IPS-18c (cell line): ENCODE measurements at regions not wholly inside any gene's neighbourhood (a gene's known extent, or its start where the extent isn't known, plus 50 kb on each side); places are given as distances from the start of the nearest gene placed in this dataset.

Experiments used
- H3K4me3 ChIP-seq: 2 replicates; pipeline ENCODE4 v1.7.0; 2013; ENCODE audit warnings: low read depth, mild to moderate bottlenecking, low read length, moderate library complexity; ENCODE audit not compliant: insufficient read depth
- H3K9me3 ChIP-seq: one replicate; pipeline ENCODE4 v1.6.1; 2013; ENCODE audit warnings: mild to moderate bottlenecking, low read length, moderate library complexity; ENCODE audit not compliant: control insufficient read depth, insufficient read depth

DNA sequence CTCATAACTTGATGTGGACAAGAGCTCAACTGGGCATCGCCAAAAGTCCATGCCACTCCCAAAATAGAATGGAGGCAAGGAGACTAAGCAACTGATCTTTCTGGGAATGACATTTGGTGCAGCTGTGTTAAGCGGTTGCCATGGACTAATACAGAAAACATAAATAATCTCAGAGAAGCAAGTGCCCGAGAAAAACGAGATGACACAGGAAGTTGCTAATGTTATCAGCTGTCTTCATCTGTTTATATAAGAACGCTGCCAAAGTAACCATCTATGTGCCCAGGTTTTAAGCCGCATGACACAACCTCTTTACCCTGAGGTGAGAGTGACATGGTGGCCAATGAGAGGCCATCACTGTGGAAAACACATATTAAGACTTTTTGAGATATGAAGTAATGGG is 54.9 kb upstream of the SACS start:
- Histone ChIP-seq H3K9me3 (no peaks in the 10 kb centered on the region), H3K4me3 (no peak overlapping the region)

- no peaks in the 10 kb centered on the region for H3K9me3 ChIP-seq
- no peak overlapping the region for H3K4me3 ChIP-seq
Observed at GRCh38 chr13:23496255-23496654, 62.8 kb upstream of the SACS start.

DNA sequence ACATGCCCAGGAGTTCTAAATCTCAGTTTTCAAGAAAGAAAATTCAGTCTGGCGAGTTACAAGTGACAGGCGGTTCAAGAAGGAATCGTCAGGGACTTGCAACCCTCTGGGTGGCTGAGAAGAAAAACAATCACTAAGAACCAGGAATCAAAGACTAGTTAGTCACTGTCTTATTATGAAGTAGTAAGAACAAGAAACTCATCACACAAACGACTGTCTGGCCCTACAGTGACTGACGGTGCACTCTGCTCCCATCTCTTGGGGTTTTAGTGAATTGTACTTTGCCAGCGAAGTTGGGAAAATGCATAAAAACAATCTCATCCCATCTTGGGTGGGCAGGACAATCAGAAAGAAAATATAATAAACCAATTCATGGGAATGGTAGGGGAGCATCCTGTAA is 63.7 kb upstream of the SACS start:
- Histone ChIP-seq H3K4me3 (no peak overlapping the region), H3K9me3 (no peaks in the 10 kb centered on the region)

GRCh38 chr13:23500849-23501248 is 67.3 kb upstream of the SACS start:
- Histone ChIP-seq H3K4me3 (no peak overlapping the region), H3K9me3 (no peaks in the 10 kb centered on the region)

- H3K9me3 ChIP-seq: no peaks in the 10 kb centered on the region
- H3K4me3 ChIP-seq: no peak overlapping the region
Observed at GRCh38 chr13:23504180-23504579, 66.0 kb upstream of the TNFRSF19 start.

DNA sequence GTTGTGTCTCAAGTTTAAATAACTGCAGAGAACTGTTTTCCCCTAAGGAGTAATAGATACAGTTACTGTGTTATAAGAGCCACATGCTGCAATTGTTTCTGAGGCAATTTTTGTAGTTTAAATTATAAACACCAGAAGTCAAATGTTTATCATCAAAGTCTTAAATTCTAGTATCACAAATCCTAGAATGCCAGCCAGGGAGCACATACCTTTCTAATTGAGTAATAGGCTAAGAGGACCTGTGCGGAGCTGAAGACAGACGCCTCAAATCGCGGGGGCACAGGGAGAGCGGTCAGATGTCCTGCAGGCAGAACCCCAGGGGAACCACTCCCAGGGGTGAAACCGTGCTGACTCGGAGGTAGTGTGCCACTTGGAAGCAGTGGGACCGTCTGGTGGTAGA is 65.2 kb upstream of the TNFRSF19 start:
- no peaks in the 10 kb centered on the region for H3K9me3 ChIP-seq
- no peak overlapping the region for H3K4me3 ChIP-seq

GRCh38 chr13:23506071-23506806 is 64.0 kb upstream of the TNFRSF19 start:
- H3K4me3 ChIP-seq: no peak overlapping the region

DNA sequence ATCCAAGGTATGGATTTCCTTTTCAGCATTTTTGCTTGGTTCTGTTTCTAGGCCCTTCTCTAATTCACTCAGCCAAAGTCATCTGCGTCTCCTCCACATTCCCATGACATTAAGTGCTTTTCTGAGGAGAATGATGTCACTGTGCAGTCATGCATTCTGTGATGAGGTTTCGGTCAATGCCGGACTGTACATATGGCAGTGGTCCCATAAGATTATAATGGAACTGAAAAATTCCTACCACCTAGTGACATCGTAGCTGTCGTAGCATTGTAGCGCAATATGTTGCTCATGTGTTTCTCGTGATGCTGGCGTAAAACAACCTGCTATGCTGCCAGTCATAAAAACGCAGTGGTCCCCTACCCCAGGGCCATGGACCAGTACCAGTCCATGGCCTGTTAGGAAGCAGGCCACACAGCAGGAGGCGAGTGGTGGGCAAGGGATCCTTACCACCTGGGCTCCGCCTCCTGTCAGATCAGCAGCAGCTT is 63.4 kb upstream of the TNFRSF19 start:
- no peak overlapping the region for H3K4me3 ChIP-seq
- no peaks in the 10 kb centered on the region for H3K9me3 ChIP-seq

More at GRCh38 chr13:23506071-23506806, 64.0 kb upstream of the TNFRSF19 start:
- no peaks in the 10 kb centered on the region for H3K9me3 ChIP-seq

DNA sequence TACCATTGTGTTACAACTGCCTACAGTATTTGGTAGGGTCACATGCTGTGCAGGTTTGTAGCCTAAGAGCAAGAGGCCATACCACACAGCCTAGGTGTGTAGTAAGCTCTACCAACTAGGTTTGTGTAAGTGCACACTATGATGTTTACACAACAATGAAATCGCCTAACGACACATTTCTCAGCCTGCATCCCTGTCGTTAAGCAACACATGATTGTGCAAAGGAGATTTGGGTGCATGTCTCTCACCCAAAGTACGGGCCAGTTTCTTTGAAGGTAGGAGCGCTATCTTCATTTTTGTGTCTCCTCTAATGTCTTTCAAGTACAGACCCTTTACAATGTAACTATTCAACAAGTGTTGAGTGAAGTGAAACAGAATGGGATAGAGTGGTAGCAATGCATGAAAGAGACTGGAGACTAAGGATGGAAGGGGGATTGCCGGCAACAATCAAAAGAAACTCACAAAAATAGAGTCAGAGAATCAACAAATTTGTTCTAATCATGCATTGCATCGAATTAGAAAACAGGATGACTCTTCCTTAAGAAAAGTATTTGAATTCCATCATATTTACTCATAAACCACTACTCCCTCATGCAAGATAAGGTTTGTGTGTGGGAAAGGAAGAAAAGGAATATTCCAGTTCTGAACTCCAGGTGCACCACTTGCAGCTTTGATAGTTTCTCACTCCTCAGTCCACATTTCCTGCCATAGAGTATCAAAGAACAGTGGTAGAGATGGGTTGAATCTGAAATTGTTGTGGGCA is 60.2 kb upstream of the TNFRSF19 start:
- Histone ChIP-seq H3K9me3 (no peaks in the 10 kb centered on the region), H3K4me3 (no peak overlapping the region)

GRCh38 chr13:23510544-23510916 is 59.7 kb upstream of the TNFRSF19 start:
- Histone ChIP-seq H3K4me3 (no peak overlapping the region), H3K9me3 (no peaks in the 10 kb centered on the region)

GRCh38 chr13:23510979-23511735 is 59.1 kb upstream of the TNFRSF19 start:
- Histone ChIP-seq H3K4me3 (no peak overlapping the region), H3K9me3 (no peaks in the 10 kb centered on the region)

DNA sequence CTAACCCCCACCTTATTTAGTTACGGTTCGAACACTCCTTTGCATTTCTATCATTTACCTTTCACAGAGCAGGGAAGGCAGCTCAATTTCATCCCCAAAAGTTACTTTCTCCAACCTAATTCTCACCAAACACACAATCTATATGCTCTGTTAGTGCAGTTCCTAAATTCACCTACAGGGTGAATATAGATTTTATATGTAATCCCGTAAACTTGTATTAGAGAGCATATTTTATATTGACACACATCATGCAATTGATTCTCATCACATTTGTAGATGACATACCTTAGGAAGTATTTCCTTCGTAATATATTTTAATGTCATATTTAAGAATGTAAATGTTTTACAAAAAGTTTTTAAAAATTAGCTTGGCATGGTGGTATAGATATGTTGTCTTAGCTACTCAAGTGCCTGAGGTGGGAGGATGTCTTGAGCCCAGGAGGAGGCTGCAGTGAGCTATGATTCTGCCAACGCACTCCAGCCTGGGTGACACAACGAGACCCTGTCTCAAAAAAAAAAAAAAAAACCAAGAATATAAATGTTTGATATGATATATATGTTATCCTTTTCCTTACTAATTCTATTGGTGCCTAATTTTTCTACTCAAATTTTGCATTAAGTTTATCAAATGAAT is 57.3 kb upstream of the TNFRSF19 start:
- Histone ChIP-seq H3K9me3 (no peaks in the 10 kb centered on the region), H3K4me3 (peak overlapping the region; percentile 20; the same call in 1 of the 2 replicates)

DNA sequence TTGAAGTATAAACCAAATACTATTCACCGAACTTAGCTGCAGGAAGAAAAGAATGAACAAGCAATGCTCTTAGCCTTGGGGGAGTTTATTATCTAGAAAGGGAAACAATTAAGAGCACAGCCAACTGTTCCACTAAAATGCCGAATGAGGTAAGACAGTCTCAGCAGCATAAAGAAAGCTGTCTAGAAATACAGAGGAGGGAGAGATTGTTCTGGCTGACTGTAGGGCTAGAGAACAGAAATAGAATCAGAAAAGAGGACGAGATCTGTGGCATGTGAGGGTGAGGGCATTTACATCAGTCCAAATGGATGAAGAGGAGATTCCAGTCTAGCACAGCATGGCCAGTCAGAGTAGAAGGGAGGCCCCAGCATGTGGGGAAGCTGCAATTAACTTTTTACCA is 56.8 kb upstream of the TNFRSF19 start:
- Histone ChIP-seq H3K9me3 (no peaks in the 10 kb centered on the region), H3K4me3 (no peak overlapping the region)

GRCh38 chr13:23514076-23514475 is 56.1 kb upstream of the TNFRSF19 start:
- no peak overlapping the region for H3K4me3 ChIP-seq
- no peaks in the 10 kb centered on the region for H3K9me3 ChIP-seq

DNA sequence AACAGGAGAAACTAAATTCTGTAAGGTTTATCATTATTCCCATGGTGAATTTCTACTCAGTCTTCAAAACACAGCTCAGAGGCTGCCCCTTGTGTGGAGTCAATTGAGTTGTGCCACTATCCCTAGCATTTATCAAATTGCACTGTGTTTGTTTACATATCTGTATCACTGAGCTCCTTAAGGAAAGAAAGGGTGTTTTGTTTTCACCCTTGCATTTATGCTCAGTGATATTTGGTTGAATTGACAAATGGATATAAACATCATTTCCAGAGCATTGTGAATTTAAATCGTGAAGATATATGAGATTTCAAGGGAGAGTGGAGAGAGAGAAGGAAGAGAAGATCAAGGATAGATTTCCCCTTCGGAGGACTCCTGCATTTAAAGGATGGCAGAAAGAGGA is 55.1 kb upstream of the TNFRSF19 start:
- Histone ChIP-seq H3K4me3 (no peak overlapping the region), H3K9me3 (no peaks in the 10 kb centered on the region)

DNA sequence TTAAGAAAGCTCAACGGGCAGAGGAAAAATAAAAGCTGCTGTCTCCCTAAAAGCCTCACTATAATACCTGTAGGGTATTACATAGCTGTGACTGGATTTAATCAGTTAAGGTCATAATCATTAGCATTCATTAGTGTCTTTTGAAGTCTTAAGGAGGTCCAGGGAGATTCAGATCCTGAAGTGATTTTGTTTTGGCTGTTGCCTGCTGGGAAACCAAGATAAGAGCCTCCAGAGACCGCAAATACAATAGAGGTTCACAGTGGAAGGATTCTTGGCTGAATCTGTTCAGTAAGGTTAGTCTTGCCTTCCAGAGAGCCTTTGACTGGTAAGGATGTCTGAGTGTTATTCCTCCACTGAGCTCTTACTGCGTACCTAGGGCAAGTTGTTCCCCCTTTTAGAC is 54.0 kb upstream of the TNFRSF19 start:
- no peaks in the 10 kb centered on the region for H3K9me3 ChIP-seq
- no peak overlapping the region for H3K4me3 ChIP-seq

GRCh38 chr13:23516702-23517101 is 53.5 kb upstream of the TNFRSF19 start:
- H3K4me3 ChIP-seq: no peak overlapping the region
- H3K9me3 ChIP-seq: no peaks in the 10 kb centered on the region
